Hepatocyte (in vitro differentiated cells): ENCODE measurements at regions not wholly inside any gene's neighbourhood (a gene's known extent, or its start where the extent isn't known, plus 50 kb on each side); places are given as distances from the start of the nearest gene placed in this dataset.
"Not testable (repeated sequence)": the region's sequence is repeated elsewhere in the genome, so short reads cannot be mapped to it uniquely, and the experiment has no call there.

Experiments
- CTCF ChIP-seq: fragments of 200-600 bp; sonication (generic); IDR thresholded peaks from 2 replicates; pipeline ENCODE4 v1.5.1; 2016; ENCODE audit warnings: antibody characterized with exemption, mild to moderate bottlenecking; ENCODE audit not compliant: poor library complexity
- EZH2phosphoT487 ChIP-seq: fragments of 200-600 bp; sonication (generic); IDR thresholded peaks from one replicate; pipeline ENCODE4 v1.6.1; 2018; ENCODE audit warnings: antibody characterized with exemption, mild to moderate bottlenecking, low read depth, moderate library complexity; ENCODE audit not compliant: unreplicated experiment, severe bottlenecking

- TF ChIP-seq CTCF, EZH2phosphoT487: not testable (repeated sequence)
These were observed 68.9 kb downstream of the FOXD4L6 start for GRCh38 chr9:41059603-41060002.
